Activated CD8-positive, alpha-beta T cell treated with anti-CD3 and anti-CD28 coated beads, Interleukin-2, amount 10 ng/mL, durations not matched to agents 7 days and 5 days (primary cell): ENCODE measurements at regions not wholly inside any gene's neighbourhood (a gene's known extent, or its start where the extent isn't known, plus 50 kb on each side); places are given as distances from the start of the nearest gene placed in this dataset.
"Not testable (repeated sequence)": the region's sequence is repeated elsewhere in the genome, so short reads cannot be mapped to it uniquely, and the experiment has no call there.

Experiments
- ATAC-seq: fragments of 150-1000 bp; cut with Tn5 transposase; one replicate; pipeline ENCODE4 v1.10.0; 2021; ENCODE audit warnings: moderate library complexity
- CTCF ChIA-PET: fragments of 350-600 bp; sonication (Branson Sonifier 250); formaldehyde crosslinking; loops from one replicate; lab custom pipeline; 2021; ENCODE audit warnings: antibody characterized with exemption; lab: Charles Lee
- POLR2A ChIA-PET: fragments of 350-600 bp; sonication (Branson Sonifier 250); formaldehyde crosslinking; loops from one replicate; lab custom pipeline; 2021; ENCODE audit warnings: antibody characterized with exemption; lab: Charles Lee
- DNase-seq: peaks from one replicate; pipeline ENCODE4 v3.0.0-alpha.2; 2020
- H3K27ac Mint-ChIP-seq: one replicate; pipeline ENCODE4 v1.8.0; 2021; ENCODE audit warnings: mild to moderate bottlenecking, mixed read lengths
- H3K27me3 Mint-ChIP-seq: one replicate; pipeline ENCODE4 v1.8.0; 2021; ENCODE audit warnings: low read depth, mixed read lengths
- H3K36me3 Mint-ChIP-seq: one replicate; pipeline ENCODE4 v1.8.0; 2021; ENCODE audit warnings: low read depth, mixed read lengths
- H3K4me1 Mint-ChIP-seq: one replicate; pipeline ENCODE4 v1.8.0; 2021; ENCODE audit warnings: low read depth, mixed read lengths
- H3K4me3 Mint-ChIP-seq: one replicate; pipeline ENCODE4 v1.8.0; 2021; ENCODE audit warnings: mild to moderate bottlenecking, mixed read lengths
- H3K9me3 Mint-ChIP-seq: one replicate; pipeline ENCODE4 v1.8.0; 2022; ENCODE audit warnings: mixed read lengths; ENCODE audit not compliant: insufficient read depth

GRCh38 chr2:39487398-39488250, 50.5 kb upstream of the MAP4K3 start:
- ChIA-PET POLR2A (no interaction called here), CTCF (no interaction called here)
- no peak for DNase-seq
- H3K27ac Mint-ChIP-seq = no peak overlapping the region
- peaks cover 2% of the 10 kb centered on the region for H3K36me3 Mint-ChIP-seq
- H3K9me3 Mint-ChIP-seq = no peaks in the 10 kb centered on the region
- no peak overlapping the region for H3K4me3 Mint-ChIP-seq
- peaks cover 10% of the 10 kb centered on the region for H3K27me3 Mint-ChIP-seq
- no peak for ATAC-seq
- peaks cover 16% of the 10 kb centered on the region for H3K4me1 Mint-ChIP-seq

DNA sequence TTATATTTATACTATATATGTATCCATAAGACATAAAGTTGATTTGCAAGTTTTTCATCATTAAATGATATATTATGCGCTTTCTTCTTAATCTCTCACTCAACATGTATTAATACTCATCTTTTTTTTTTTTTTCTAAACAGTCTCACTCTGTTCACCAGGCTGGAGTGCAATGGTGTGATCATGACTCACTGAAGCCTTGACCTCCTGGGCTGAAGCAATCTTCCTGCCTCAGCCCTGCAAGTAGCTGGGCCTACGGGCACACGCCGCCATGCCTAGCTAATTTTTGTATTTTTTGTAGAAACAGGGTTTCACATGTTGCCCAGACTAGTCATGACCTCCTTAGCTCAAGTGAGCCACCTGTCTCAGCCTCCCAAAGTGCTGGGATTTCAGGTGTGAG, 51.4 kb upstream of the MAP4K3 start:
- ChIA-PET CTCF (no interaction called here), POLR2A (no interaction called here)
- Mint-ChIP-seq H3K4me3 (no peak overlapping the region), H3K9me3 (no peaks in the 10 kb centered on the region), H3K36me3 (peaks cover 2% of the 10 kb centered on the region), H3K27ac (no peak overlapping the region), H3K27me3 (peaks cover 10% of the 10 kb centered on the region), H3K4me1 (peaks cover 21% of the 10 kb centered on the region)
- DNase-seq (no peak), ATAC-seq (no peak)

DNA sequence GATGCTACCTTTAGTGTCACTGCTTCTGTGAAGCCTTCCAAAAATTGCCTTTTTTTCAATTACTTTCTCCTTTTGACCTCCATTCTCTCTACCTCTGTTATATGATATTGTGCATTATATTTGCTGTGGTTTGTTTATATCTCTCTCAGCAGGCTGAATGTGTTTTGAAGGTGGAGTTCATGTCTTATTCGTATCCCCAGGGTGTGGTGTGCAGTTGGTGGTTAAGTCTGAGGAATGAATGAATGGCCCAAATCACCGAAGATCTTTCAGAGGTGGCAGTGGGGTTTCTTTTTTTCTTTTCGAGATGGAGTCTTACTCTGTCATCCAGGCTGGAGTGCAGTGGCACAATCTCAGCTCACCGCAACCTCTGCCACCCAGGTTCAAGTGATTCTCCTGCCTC, 53.5 kb upstream of the MAP4K3 start:
- no peak for ATAC-seq
- Mint-ChIP-seq H3K27me3 (peaks cover 5% of the 10 kb centered on the region), H3K36me3 (peaks cover 2% of the 10 kb centered on the region), H3K4me3 (no peak overlapping the region), H3K9me3 (no peaks in the 10 kb centered on the region), H3K27ac (no peak overlapping the region), H3K4me1 (peaks cover 25% of the 10 kb centered on the region)
- ChIA-PET CTCF (no interaction called here), POLR2A (no interaction called here)
- DNase-seq = no peak

- Mint-ChIP-seq H3K36me3 (peaks cover 2% of the 10 kb centered on the region), H3K9me3 (no peaks in the 10 kb centered on the region), H3K4me1 (peaks cover 25% of the 10 kb centered on the region), H3K27ac (peak overlapping the region; percentile 3), H3K27me3 (peaks cover 7% of the 10 kb centered on the region), H3K4me3 (no peak overlapping the region)
- ChIA-PET POLR2A (no interaction called here), CTCF (no interaction called here)
- DNase-seq = no peak
- no peak for ATAC-seq
These were observed 54.6 kb upstream of the MAP4K3 start for GRCh38 chr2:39491653-39492052.

GRCh38 chr2:39492095-39492590, 55.1 kb upstream of the MAP4K3 start:
- peaks cover 25% of the 10 kb centered on the region for H3K4me1 Mint-ChIP-seq
- peaks cover 7% of the 10 kb centered on the region for H3K27me3 Mint-ChIP-seq
- peaks cover 2% of the 10 kb centered on the region for H3K36me3 Mint-ChIP-seq
- DNase-seq (peak; percentile 58), ATAC-seq (peak; percentile 91)
- H3K4me3 Mint-ChIP-seq = no peak overlapping the region
- peak overlapping the region; percentile 3 for H3K27ac Mint-ChIP-seq
- POLR2A ChIA-PET = no interaction called here
- CTCF ChIA-PET = no interaction called here
- H3K9me3 Mint-ChIP-seq = no peaks in the 10 kb centered on the region

GRCh38 chr2:39492716-39493115, 55.6 kb upstream of the MAP4K3 start:
- POLR2A ChIA-PET = no interaction called here
- H3K27ac Mint-ChIP-seq = no peak overlapping the region
- CTCF ChIA-PET = no interaction called here

GRCh38 chr2:39494784-39495251, 57.7 kb upstream of the MAP4K3 start:
- Mint-ChIP-seq H3K9me3 (no peaks in the 10 kb centered on the region), H3K36me3 (peaks cover 2% of the 10 kb centered on the region), H3K4me1 (peaks cover 25% of the 10 kb centered on the region), H3K27ac (no peak overlapping the region), H3K27me3 (peaks cover 10% of the 10 kb centered on the region), H3K4me3 (no peak overlapping the region)
- DNase-seq = no peak
- ChIA-PET CTCF (no interaction called here), POLR2A (no interaction called here)
- ATAC-seq = no peak

More at GRCh38 chr2:39492716-39493115, 55.6 kb upstream of the MAP4K3 start:
- DNase-seq (no peak), ATAC-seq (no peak)
- peaks cover 7% of the 10 kb centered on the region for H3K27me3 Mint-ChIP-seq
- no peaks in the 10 kb centered on the region for H3K9me3 Mint-ChIP-seq
- peaks cover 2% of the 10 kb centered on the region for H3K36me3 Mint-ChIP-seq
- peaks cover 25% of the 10 kb centered on the region for H3K4me1 Mint-ChIP-seq
- no peak overlapping the region for H3K4me3 Mint-ChIP-seq

- H3K36me3 Mint-ChIP-seq = no peaks in the 10 kb centered on the region
- DNase-seq (no peak), ATAC-seq (no peak)
- CTCF ChIA-PET = no interaction called here
- peaks cover 13% of the 10 kb centered on the region for H3K4me1 Mint-ChIP-seq
- H3K27me3 Mint-ChIP-seq = peaks cover 11% of the 10 kb centered on the region
- H3K4me3 Mint-ChIP-seq = no peak overlapping the region
- no peak overlapping the region for H3K27ac Mint-ChIP-seq
- H3K9me3 Mint-ChIP-seq = no peaks in the 10 kb centered on the region
- POLR2A ChIA-PET = interaction anchor here (0.7 kb wide), 1 partner anchor 150 kb away, joined by 3 read pairs; no protein-coding TSS in a partner anchor
These were observed 60.2 kb upstream of the MAP4K3 start for GRCh38 chr2:39497082-39497801.

GRCh38 chr2:39498176-39498575, 61.1 kb upstream of the MAP4K3 start:
- H3K36me3 Mint-ChIP-seq, H3K4me3 Mint-ChIP-seq, H3K4me1 Mint-ChIP-seq, CTCF ChIA-PET, DNase-seq, H3K27ac Mint-ChIP-seq, POLR2A ChIA-PET, ATAC-seq, H3K9me3 Mint-ChIP-seq: not testable (repeated sequence)
- H3K27me3 Mint-ChIP-seq = peaks cover 11% of the 10 kb centered on the region

- ChIA-PET CTCF (no interaction called here), POLR2A (no interaction called here)
- peaks cover 11% of the 10 kb centered on the region for H3K27me3 Mint-ChIP-seq
- no peaks in the 10 kb centered on the region for H3K9me3 Mint-ChIP-seq
- no peak overlapping the region for H3K27ac Mint-ChIP-seq
- no peaks in the 10 kb centered on the region for H3K36me3 Mint-ChIP-seq
- no peak for ATAC-seq
- no peak overlapping the region for H3K4me3 Mint-ChIP-seq
- no peak for DNase-seq
- H3K4me1 Mint-ChIP-seq = peaks cover 4% of the 10 kb centered on the region
These were observed 61.7 kb upstream of the MAP4K3 start for GRCh38 chr2:39498786-39499185.

GRCh38 chr2:39499336-39499735, 62.3 kb upstream of the MAP4K3 start:
- ChIA-PET CTCF (no interaction called here), POLR2A (no interaction called here)
- Mint-ChIP-seq H3K9me3 (no peaks in the 10 kb centered on the region), H3K36me3 (no peaks in the 10 kb centered on the region), H3K4me3 (no peak overlapping the region), H3K4me1 (peaks cover 4% of the 10 kb centered on the region), H3K27me3 (peaks cover 11% of the 10 kb centered on the region), H3K27ac (no peak overlapping the region)
- DNase-seq (no peak), ATAC-seq (no peak)

DNA sequence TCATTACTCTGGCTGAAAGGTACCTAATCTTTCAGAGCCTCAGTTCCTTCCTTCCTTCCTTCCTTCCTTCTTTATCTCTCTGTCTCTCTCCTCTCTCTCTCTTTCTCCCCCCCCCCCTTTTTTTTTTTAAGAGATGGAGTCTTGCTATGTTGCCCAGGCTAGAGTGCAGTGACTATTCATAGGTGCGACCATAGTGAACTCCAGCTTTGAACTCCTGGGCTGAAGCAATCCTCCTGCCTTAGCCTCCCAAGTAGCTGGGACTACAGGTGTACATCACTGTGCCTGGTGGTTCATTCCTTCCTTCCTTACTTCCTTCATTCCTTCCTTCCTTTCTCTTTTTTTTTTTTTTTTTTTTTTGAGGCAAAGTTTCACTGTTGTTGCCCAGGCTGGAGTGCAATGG, 64.3 kb upstream of the MAP4K3 start:
- DNase-seq (no peak), ATAC-seq (no peak)
- Mint-ChIP-seq H3K27me3 (peaks cover 6% of the 10 kb centered on the region), H3K4me1 (no peaks in the 10 kb centered on the region), H3K27ac (no peak overlapping the region), H3K9me3 (no peaks in the 10 kb centered on the region), H3K36me3 (no peaks in the 10 kb centered on the region), H3K4me3 (no peak overlapping the region)
- CTCF ChIA-PET = interaction anchor here (1.4 kb wide), 1 partner anchor 122 kb away, joined by 5 read pairs; no protein-coding TSS in a partner anchor
- POLR2A ChIA-PET = no interaction called here
